Activated T-helper 1 cell treated with anti-CD3 and anti-CD28 coated beads, Interleukin-2, amount 50 U/mL, for 16 hours (primary cell): ENCODE measurements at regions not wholly inside any gene's neighbourhood (a gene's known extent, or its start where the extent isn't known, plus 50 kb on each side); places are given as distances from the start of the nearest gene placed in this dataset.

Experiments used
- DNase-seq, 2 donors: peaks; one replicate each; pipeline ENCODE4 v3.0.0-alpha.2; 2020; ENCODE audit warnings: low read depth in 1 of 2, low spot score in 1 of 2

- no peak for DNase-seq
These were observed 154.9 kb downstream of the TENT4A start for GRCh38 chr5:6868171-6868570.

GRCh38 chr5:6868575-6869215 lies 155.5 kb downstream of the TENT4A start:
- DNase-seq, result no peak

GRCh38 chr5:6869677-6870076 lies 156.4 kb downstream of the TENT4A start:
- DNase-seq, result no peak

GRCh38 chr5:6872441-6873160 lies 159.4 kb downstream of the TENT4A start:
- DNase-seq, result no peak

- no peak for DNase-seq
These were observed 160.1 kb downstream of the TENT4A start for GRCh38 chr5:6873359-6873758.

GRCh38 chr5:6875376-6875775 lies 162.1 kb downstream of the TENT4A start:
- no peak for DNase-seq

- no peak for DNase-seq
These were observed 165.0 kb downstream of the TENT4A start for GRCh38 chr5:6877986-6878828.

- no peak for DNase-seq
These were observed 172.3 kb downstream of the TENT4A start for GRCh38 chr5:6885581-6885980.

GRCh38 chr5:6886866-6887265 lies 173.6 kb downstream of the TENT4A start:
- no peak for DNase-seq

- DNase-seq, result no peak
These were observed 175.8 kb downstream of the TENT4A start for GRCh38 chr5:6889030-6889429.

GRCh38 chr5:6899221-6899620 lies 186.0 kb downstream of the TENT4A start:
- DNase-seq, result no peak

- DNase-seq, result no peak
These were observed 187.3 kb downstream of the TENT4A start for GRCh38 chr5:6900247-6901227.

- no peak for DNase-seq
These were observed 188.9 kb downstream of the TENT4A start for GRCh38 chr5:6902094-6902493.

GRCh38 chr5:6902597-6902996 lies 189.4 kb downstream of the TENT4A start:
- DNase-seq, result no peak

- DNase-seq, result no peak
These were observed 190.7 kb downstream of the TENT4A start for GRCh38 chr5:6903934-6904333.

GRCh38 chr5:6904860-6905259 lies 191.6 kb downstream of the TENT4A start:
- DNase-seq, result no peak

GRCh38 chr5:6905423-6905822 lies 192.2 kb downstream of the TENT4A start:
- DNase-seq, result no peak

GRCh38 chr5:6905883-6906282 lies 192.7 kb downstream of the TENT4A start:
- DNase-seq, result no peak

- DNase-seq, result no peak
These were observed 194.2 kb downstream of the TENT4A start for GRCh38 chr5:6907320-6907918.

GRCh38 chr5:6909901-6910300 lies 196.7 kb downstream of the TENT4A start:
- DNase-seq, result no peak
